ENCODE measurements at regions not wholly inside any gene's neighbourhood (a gene's known extent, or its start where the extent isn't known, plus 50 kb on each side); places are given as distances from the start of the nearest gene placed in this dataset.

DNA sequence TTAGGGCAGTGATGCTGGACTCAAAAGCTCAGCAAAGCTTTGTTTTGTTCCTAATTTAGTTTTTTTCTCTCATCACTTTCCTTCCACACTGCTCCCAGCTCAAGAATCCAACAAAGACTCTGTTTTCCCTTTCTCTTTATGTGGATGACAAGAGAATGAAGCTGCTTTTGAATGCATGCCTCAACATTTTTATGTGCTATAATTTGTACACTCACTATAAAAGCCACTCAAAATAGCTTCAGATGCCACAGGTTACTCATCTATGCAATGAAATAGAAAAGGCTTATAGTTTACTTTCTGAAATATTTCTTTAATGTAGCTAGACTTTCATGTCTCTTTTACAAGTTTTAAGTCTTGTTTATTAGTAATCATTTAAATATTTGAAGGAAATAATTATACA is 714.9 kb downstream of the OTOL1 start:
- H3K4me1 Mint-ChIP-seq, result no peaks in the 10 kb centered on the region
- TF ChIP-seq, protein P1, sequence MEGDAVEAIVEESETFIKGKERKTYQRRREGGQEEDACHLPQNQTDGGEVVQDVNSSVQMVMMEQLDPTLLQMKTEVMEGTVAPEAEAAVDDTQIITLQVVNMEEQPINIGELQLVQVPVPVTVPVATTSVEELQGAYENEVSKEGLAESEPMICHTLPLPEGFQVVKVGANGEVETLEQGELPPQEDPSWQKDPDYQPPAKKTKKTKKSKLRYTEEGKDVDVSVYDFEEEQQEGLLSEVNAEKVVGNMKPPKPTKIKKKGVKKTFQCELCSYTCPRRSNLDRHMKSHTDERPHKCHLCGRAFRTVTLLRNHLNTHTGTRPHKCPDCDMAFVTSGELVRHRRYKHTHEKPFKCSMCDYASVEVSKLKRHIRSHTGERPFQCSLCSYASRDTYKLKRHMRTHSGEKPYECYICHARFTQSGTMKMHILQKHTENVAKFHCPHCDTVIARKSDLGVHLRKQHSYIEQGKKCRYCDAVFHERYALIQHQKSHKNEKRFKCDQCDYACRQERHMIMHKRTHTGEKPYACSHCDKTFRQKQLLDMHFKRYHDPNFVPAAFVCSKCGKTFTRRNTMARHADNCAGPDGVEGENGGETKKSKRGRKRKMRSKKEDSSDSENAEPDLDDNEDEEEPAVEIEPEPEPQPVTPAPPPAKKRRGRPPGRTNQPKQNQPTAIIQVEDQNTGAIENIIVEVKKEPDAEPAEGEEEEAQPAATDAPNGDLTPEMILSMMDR (IDR thresholded peaks at IDR 0.05), result no peak
- Histone ChIP-seq H3K4me1 (ENCODE audit: control insufficient read depth in 1 of 2, insufficient read depth in 2 of 2, low read length in 2 of 2) (no peaks in the 10 kb centered on the region), H3K27me3 (ENCODE audit: control insufficient read depth in 2 of 2, insufficient read depth in 2 of 2, low read length in 2 of 2) (no peaks in the 10 kb centered on the region), H3K36me3 (replicated peaks in 1 of 2; ENCODE audit: control insufficient read depth in 1 of 2, insufficient read depth in 2 of 2, low read length in 2 of 2) (no peaks in the 10 kb centered on the region), H3K27ac (ENCODE audit: low read depth in 1 of 2, low read length in 2 of 2) (no peak overlapping the region), H3K4me2 (replicated peaks; ENCODE audit: extremely low read depth, low read length, poor library complexity, severe bottlenecking) (no peak overlapping the region), H3K9me3 (replicated peaks in 1 of 2; ENCODE audit: control insufficient read depth in 1 of 2, insufficient read depth in 1 of 2, low read length in 2 of 2) (no peaks in the 10 kb centered on the region), H3K9ac (ENCODE audit: insufficient read depth, low read length, poor library complexity, severe bottlenecking) (no peak overlapping the region), H2AFZ (ENCODE audit: insufficient read depth, low read depth, low read length, poor library complexity, severe bottlenecking) (no peak overlapping the region), H4K20me1 (ENCODE audit: insufficient read depth, low read length) (no peaks in the 10 kb centered on the region), H3K4me3 (replicated peaks in 1 of 3; ENCODE audit: low read depth in 2 of 3, low read length in 3 of 3) (no peak overlapping the region), H3K79me2 (ENCODE audit: insufficient read depth, low read length) (no peaks in the 10 kb centered on the region)
- no peaks in the 10 kb centered on the region for H3K36me3 Mint-ChIP-seq
- no peak for DNase-seq
- no peak overlapping the region for H3K4me3 Mint-ChIP-seq
- intact Hi-C loops (cut with micrococcal nuclease), result no loop called here
- no peaks in the 10 kb centered on the region for H3K27me3 Mint-ChIP-seq (ENCODE audit: low read depth in 3 of 3)
- H3K9me3 Mint-ChIP-seq, result peaks cover 0 to 1% (median 0%) of the 10 kb centered on the region in 7 donors
- H3K27ac Mint-ChIP-seq, result no peak overlapping the region

- no peak overlapping the region for H3K4me2 ChIP-seq (replicated peaks; ENCODE audit: extremely low read depth, low read length, poor library complexity, severe bottlenecking)
- intact Hi-C loops (cut with micrococcal nuclease), result no loop called here
- Mint-ChIP-seq H3K36me3 (no peaks in the 10 kb centered on the region), H3K27me3 (ENCODE audit: low read depth in 3 of 3) (no peaks in the 10 kb centered on the region), H3K27ac (no peak overlapping the region), H3K9me3 (peaks cover 0 to 1% (median 0%) of the 10 kb centered on the region in 7 donors), H3K4me1 (no peaks in the 10 kb centered on the region), H3K4me3 (no peak overlapping the region)
- H3K4me1 ChIP-seq (ENCODE audit: control insufficient read depth in 1 of 2, insufficient read depth in 2 of 2, low read length in 2 of 2), result no peaks in the 10 kb centered on the region
- no peaks in the 10 kb centered on the region for H3K79me2 ChIP-seq (ENCODE audit: insufficient read depth, low read length)
- H3K9me3 ChIP-seq (replicated peaks in 1 of 2; ENCODE audit: control insufficient read depth in 1 of 2, insufficient read depth in 1 of 2, low read length in 2 of 2), result no peaks in the 10 kb centered on the region
- no CpG with 5 or more reads among the region's 2 CpGs for WGBS (ENCODE audit: insufficient coverage)
- no peak overlapping the region for H3K9ac ChIP-seq (ENCODE audit: insufficient read depth, low read length, poor library complexity, severe bottlenecking)
- H3K27ac ChIP-seq (ENCODE audit: low read depth in 1 of 2, low read length in 2 of 2), result no peak overlapping the region
- H3K4me3 ChIP-seq (replicated peaks in 1 of 3; ENCODE audit: low read depth in 2 of 3, low read length in 3 of 3), result no peak overlapping the region
- H2AFZ ChIP-seq (ENCODE audit: insufficient read depth, low read depth, low read length, poor library complexity, severe bottlenecking), result no peak overlapping the region
- no peaks in the 10 kb centered on the region for H3K27me3 ChIP-seq (ENCODE audit: control insufficient read depth in 2 of 2, insufficient read depth in 2 of 2, low read length in 2 of 2)
- DNase-seq, result no peak
- TF ChIP-seq, protein P1 (IDR thresholded peaks at IDR 0.05), result no peak
- no peaks in the 10 kb centered on the region for H3K36me3 ChIP-seq (replicated peaks in 1 of 2; ENCODE audit: control insufficient read depth in 1 of 2, insufficient read depth in 2 of 2, low read length in 2 of 2)
- H4K20me1 ChIP-seq (ENCODE audit: insufficient read depth, low read length), result no peaks in the 10 kb centered on the region
Measured at GRCh38 chr3:162213196-162213595, 716.6 kb downstream of the OTOL1 start.

Measured in CD14-positive monocyte (primary cell).